HepG2 (cell line): ENCODE measurements at regions not wholly inside any gene's neighbourhood (a gene's known extent, or its start where the extent isn't known, plus 50 kb on each side); places are given as distances from the start of the nearest gene placed in this dataset.

Source experiments
- ATAC-seq: fragments of 200-7000 bp; cut with Tn5 transposase; 3 replicates; pipeline ENCODE4 v1.9.1; 2020; ENCODE audit warnings: mild to moderate bottlenecking, moderate library complexity
- BruUV-seq: library from RNA; stranded (reverse); fragments of 400-500 nt; replicated peaks from 2 replicates; lab custom pipeline; 2021; lab: Mats Ljungman, UMichigan
- CTCF ChIA-PET: fragments of 300-600 bp; formaldehyde crosslinking; extraction: SDS; loops from one replicate; lab custom pipeline; 2021; ENCODE audit warnings: low total read pairs, inconsistent platforms, low intra/inter-chr PET ratio; lab: Yijun Ruan, JAX
- POLR2A ChIA-PET: fragments of 350-600 bp; sonication (Branson Sonifier 250); formaldehyde crosslinking; loops from one replicate; lab custom pipeline; 2020; ENCODE audit warnings: antibody characterized with exemption, inconsistent platforms; lab: Yijun Ruan, JAX
- DNase-seq: peaks from one replicate; pipeline ENCODE4 v3.0.0-alpha.2; 2015; ENCODE audit warnings: low spot score
- FAIRE-seq: peaks from 3 replicates; lab custom pipeline; 2011; peaks lifted over from hg19 to GRCh38; lab: Jason Lieb, UNC
- H2AFZ ChIP-seq: one replicate; pipeline ENCODE4 v1.6.1; 2011; ENCODE audit warnings: low read length, inconsistent platforms
- H3K27ac ChIP-seq: fragments of 300-600 bp; 3 replicates; pipeline ENCODE4 v1.8.0; 2011; ENCODE audit warnings: mixed run types, mild to moderate bottlenecking, mixed read lengths, low read length, inconsistent platforms; ENCODE audit not compliant: insufficient read depth; ENCODE audit errors: extremely low read length
- H3K27me3 ChIP-seq, 2 experiments: fragments of 200-600 bp in 1 of 2; 2 replicates in 1 of 2; 3 replicates in 1 of 2; pipeline versions ENCODE4 v1.6.0 to v1.8.0; 2011; ENCODE audit warnings: low read length in 2 of 2, mild to moderate bottlenecking in 2 of 2, moderate library complexity in 2 of 2, inconsistent platforms in 1 of 2; ENCODE audit not compliant: insufficient read depth in 2 of 2, control insufficient read depth in 1 of 2
- H3K36me3 ChIP-seq, 2 experiments: fragments of 200-600 bp in 1 of 2; replicated peaks in 1 of 2; 2 replicates in 1 of 2; 3 replicates in 1 of 2; pipeline versions ENCODE4 v1.5.1 to v1.8.0; 2011; ENCODE audit warnings: low read length in 2 of 2, inconsistent platforms in 1 of 2; ENCODE audit not compliant: insufficient read depth in 2 of 2, control insufficient read depth in 1 of 2
- H3K4me1 ChIP-seq: 2 replicates; pipeline ENCODE4 v1.5.1; 2012; ENCODE audit warnings: low read length, inconsistent platforms; ENCODE audit not compliant: insufficient read depth
- H3K4me2 ChIP-seq: 2 replicates; pipeline ENCODE4 v1.6.0; 2011; ENCODE audit warnings: low read depth, low read length, inconsistent platforms
- H3K4me3 ChIP-seq, 3 experiments: fragments of 200-600 bp in 1 of 3; sonication (generic), shearing (Covaris generic) in 1 of 3; replicated peaks in 1 of 3; 2 replicates each; pipeline ENCODE4 v1.5.1; 2011 to 2016; ENCODE audit warnings: low read length in 3 of 3, inconsistent platforms in 2 of 3, low read depth in 2 of 3, mild to moderate bottlenecking in 2 of 3, control low read depth in 1 of 3, mixed read lengths in 1 of 3; ENCODE audit not compliant: insufficient read depth in 1 of 3
- H3K79me2 ChIP-seq: one replicate; pipeline ENCODE4 v1.6.1; 2011; ENCODE audit warnings: low read length, inconsistent platforms; ENCODE audit not compliant: insufficient read depth
- H3K9ac ChIP-seq: 2 replicates; pipeline ENCODE4 v1.6.0; 2011; ENCODE audit warnings: mild to moderate bottlenecking, low read depth, low read length, inconsistent platforms; ENCODE audit not compliant: insufficient read depth
- H3K9me3 ChIP-seq: 2 replicates; pipeline ENCODE4 v1.5.1; 2012; ENCODE audit warnings: mild to moderate bottlenecking, low read length
- H4K20me1 ChIP-seq: 2 replicates; pipeline ENCODE4 v1.6.0; 2011; ENCODE audit warnings: inconsistent platforms, mild to moderate bottlenecking, low read length, moderate library complexity; ENCODE audit not compliant: insufficient read depth
- ARHGAP35 ChIP-seq: sonication (generic); formaldehyde crosslinking; IDR thresholded peaks from 2 replicates; pipeline ENCODE4 v1.9.0; 2022; ENCODE audit warnings: mild to moderate bottlenecking, inconsistent platforms, moderate library complexity, missing genetic modification reagents, borderline replicate concordance
- HNRNPH1 ChIP-seq: fragments of 200-400 bp; formaldehyde crosslinking; optimal IDR thresholded peaks from 2 replicates; pipeline ENCODE3; 2017; ENCODE audit warnings: mild to moderate bottlenecking, low read depth, low read length
- SNAPC2 ChIP-seq: sonication (generic); formaldehyde crosslinking; IDR thresholded peaks from 2 replicates; pipeline ENCODE4 v1.8.1; 2022; ENCODE audit warnings: mild to moderate bottlenecking, missing genetic modification reagents
- ZFYVE20 ChIP-seq: sonication (generic); formaldehyde crosslinking; IDR thresholded peaks from 2 replicates; pipeline ENCODE4 v1.8.0; 2023; ENCODE audit warnings: low read depth, mild to moderate bottlenecking, moderate library complexity, missing genetic modification reagents, borderline replicate concordance
- ZNF570 ChIP-seq: sonication (generic); formaldehyde crosslinking; IDR thresholded peaks from 2 replicates; pipeline ENCODE4 v1.4.0; 2020; ENCODE audit warnings: mild to moderate bottlenecking, missing genetic modification reagents, borderline replicate concordance
- WGBS: methylation state at CpG from one replicate; pipeline ENCODE4 v1.1.6; 2017; ENCODE audit warnings: low lambda C conversion rate; 5-methylcytosine and 5-hydroxymethylcytosine counted together
- in situ Hi-C: cut with HindIII; loops from 2 replicates; pipeline ENCODE4 v1.10.0; 2017; ENCODE audit warnings: low pct_unique_long_range_greater_than_20kb; ENCODE audit not compliant: extremely low pct_ligation_motif_present
- intact Hi-C: fragments of 100-400 bp; cut with micrococcal nuclease; formaldehyde crosslinking; loops from one replicate; pipeline ENCODE4 v1.10.0; 2022; ENCODE audit not compliant: unreplicated experiment
- TF ChIP-seq, protein P1 (sequence below): sonication (generic); formaldehyde crosslinking; IDR thresholded peaks from 2 replicates; pipeline ENCODE4 v1.5.0; 2020; ENCODE audit warnings: mild to moderate bottlenecking, missing genetic modification reagents, borderline replicate concordance
- TF ChIP-seq, protein P2 (sequence below): IDR thresholded peaks from 2 replicates; pipeline ENCODE4 v1.6.1; 2016; ENCODE audit warnings: low read depth, borderline replicate concordance
- TF ChIP-seq, protein P3 (sequence below): IDR thresholded peaks from 2 replicates; pipeline ENCODE4 v1.6.1; 2016; ENCODE audit warnings: missing biosample characterization, missing genetic modification reagents, low read depth
- TF ChIP-seq, protein P4 (sequence below): sonication (generic); formaldehyde crosslinking; IDR thresholded peaks from 2 replicates; pipeline ENCODE4 v1.4.0; 2020; ENCODE audit warnings: missing genetic modification reagents, borderline replicate concordance

DNA sequence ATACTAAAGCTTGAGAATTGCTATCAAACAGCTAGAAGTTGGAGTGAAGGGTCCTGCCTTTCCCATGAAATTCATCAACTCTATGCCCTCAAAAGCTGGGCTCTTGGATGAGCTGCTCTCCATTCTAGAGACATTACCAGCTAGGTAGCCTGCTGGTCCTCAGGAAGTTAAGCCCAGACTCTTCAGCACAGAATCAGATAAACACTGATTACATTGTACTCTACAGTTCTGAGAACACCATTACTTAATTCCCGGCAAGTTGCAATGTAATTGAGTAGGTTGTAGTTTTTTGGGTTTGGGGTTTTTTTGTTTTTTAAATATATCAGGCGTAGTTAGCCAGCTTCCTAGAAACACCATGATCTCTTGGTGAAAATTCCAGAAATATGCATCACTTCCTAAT, 84.1 kb upstream of the PIK3CG start (continued):
- TF ChIP-seq, protein P1, sequence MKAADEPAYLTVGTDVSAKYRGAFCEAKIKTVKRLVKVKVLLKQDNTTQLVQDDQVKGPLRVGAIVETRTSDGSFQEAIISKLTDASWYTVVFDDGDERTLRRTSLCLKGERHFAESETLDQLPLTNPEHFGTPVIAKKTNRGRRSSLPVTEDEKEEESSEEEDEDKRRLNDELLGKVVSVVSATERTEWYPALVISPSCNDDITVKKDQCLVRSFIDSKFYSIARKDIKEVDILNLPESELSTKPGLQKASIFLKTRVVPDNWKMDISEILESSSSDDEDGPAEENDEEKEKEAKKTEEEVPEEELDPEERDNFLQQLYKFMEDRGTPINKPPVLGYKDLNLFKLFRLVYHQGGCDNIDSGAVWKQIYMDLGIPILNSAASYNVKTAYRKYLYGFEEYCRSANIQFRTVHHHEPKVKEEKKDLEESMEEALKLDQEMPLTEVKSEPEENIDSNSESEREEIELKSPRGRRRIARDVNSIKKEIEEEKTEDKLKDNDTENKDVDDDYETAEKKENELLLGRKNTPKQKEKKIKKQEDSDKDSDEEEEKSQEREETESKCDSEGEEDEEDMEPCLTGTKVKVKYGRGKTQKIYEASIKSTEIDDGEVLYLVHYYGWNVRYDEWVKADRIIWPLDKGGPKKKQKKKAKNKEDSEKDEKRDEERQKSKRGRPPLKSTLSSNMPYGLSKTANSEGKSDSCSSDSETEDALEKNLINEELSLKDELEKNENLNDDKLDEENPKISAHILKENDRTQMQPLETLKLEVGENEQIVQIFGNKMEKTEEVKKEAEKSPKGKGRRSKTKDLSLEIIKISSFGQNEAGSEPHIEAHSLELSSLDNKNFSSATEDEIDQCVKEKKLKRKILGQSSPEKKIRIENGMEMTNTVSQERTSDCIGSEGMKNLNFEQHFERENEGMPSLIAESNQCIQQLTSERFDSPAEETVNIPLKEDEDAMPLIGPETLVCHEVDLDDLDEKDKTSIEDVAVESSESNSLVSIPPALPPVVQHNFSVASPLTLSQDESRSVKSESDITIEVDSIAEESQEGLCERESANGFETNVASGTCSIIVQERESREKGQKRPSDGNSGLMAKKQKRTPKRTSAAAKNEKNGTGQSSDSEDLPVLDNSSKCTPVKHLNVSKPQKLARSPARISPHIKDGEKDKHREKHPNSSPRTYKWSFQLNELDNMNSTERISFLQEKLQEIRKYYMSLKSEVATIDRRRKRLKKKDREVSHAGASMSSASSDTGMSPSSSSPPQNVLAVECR (CRISPR knock-in tag) = no peak
- TF ChIP-seq HNRNPH1 = no peak
- TF ChIP-seq ZNF570 (CRISPR knock-in tag) = no peak
- TF ChIP-seq ARHGAP35 (CRISPR knock-in tag) = no peak
- TF ChIP-seq, protein P2, sequence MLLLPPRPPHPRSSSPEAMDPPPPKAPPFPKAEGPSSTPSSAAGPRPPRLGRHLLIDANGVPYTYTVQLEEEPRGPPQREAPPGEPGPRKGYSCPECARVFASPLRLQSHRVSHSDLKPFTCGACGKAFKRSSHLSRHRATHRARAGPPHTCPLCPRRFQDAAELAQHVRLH (CRISPR knock-in tag) = no peak

DNA sequence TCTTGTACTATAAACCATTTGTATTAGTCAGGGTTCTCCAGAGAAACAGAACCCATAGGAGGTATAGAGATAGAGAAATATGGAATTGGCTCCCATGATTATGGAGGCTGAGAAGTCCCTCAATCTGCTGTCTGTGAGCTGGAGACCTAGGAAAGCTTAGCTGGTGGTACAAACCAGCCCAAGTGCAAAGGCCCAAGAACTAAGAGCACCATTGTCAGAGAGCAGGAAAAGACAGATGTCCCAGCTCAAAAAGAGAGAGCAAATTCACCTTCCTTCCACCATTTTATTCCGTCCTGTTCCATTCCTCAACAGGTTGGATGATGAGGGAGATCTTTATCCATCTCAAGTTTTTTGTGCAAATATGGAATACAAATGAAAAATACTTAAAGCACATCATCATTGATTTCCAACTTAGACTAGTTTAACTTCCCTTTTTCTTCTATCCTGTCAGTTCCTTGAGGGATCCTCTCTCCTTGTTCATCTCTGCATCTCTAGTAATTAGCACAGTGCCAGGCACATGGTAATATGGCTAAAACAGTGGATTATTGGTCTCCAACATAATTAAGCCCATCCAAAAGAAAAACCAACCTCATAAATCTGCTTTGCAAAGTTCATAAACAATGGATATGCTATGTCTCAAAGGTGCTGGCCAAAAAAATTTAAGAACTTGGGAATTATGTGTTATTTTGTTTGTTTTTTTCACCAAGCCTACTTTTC, 83.1 kb upstream of the PIK3CG start:
- no peaks in the 10 kb centered on the region for H3K79me2 ChIP-seq
- H3K9me3 ChIP-seq = no peaks in the 10 kb centered on the region
- no peak overlapping the region for H2AFZ ChIP-seq
- 0% methylated on average over 1 of the region's 1 CpG for WGBS
- ChIA-PET CTCF (no interaction called here), POLR2A (no interaction called here)
- H4K20me1 ChIP-seq = no peaks in the 10 kb centered on the region
- no peak for FAIRE-seq
- no peaks in the 10 kb centered on the region for H3K27me3 ChIP-seq
- no peak overlapping the region for H3K4me2 ChIP-seq
- no peak for DNase-seq
- no TSS peak for BruUV-seq
- no peaks in the 10 kb centered on the region for H3K4me1 ChIP-seq
- H3K9ac ChIP-seq = no peak overlapping the region
- no peak overlapping the region for H3K27ac ChIP-seq
- H3K36me3 ChIP-seq = no peaks in the 10 kb centered on the region
- ATAC-seq = no peak
- in situ Hi-C loops (no loop called here), intact Hi-C loops (no loop called here)
- H3K4me3 ChIP-seq = no peak overlapping the region
- TF ChIP-seq, protein P3, sequence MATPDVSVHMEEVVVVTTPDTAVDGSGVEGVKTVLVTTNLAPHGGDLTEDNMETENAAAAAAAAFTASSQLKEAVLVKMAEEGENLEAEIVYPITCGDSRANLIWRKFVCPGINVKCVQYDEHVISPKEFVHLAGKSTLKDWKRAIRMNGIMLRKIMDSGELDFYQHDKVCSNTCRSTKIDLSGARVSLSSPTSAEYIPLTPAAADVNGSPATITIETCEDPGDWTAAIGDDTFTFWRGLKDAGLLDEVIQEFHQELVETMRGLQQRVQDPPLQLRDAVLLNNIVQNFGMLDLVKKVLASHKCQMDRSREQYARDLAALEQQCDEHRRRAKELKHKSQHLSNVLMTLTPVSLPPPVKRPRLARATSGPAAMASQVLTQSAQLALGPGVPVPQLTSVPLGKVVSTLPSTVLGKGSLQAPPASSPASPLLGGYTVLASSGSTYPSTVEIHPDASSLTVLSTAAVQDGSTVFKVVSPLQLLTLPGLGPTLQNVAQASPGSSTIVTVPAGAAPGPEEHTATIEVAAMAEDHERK (CRISPR knock-in tag) = no peak
- no peak for TF ChIP-seq SNAPC2
- TF ChIP-seq, protein P4, sequence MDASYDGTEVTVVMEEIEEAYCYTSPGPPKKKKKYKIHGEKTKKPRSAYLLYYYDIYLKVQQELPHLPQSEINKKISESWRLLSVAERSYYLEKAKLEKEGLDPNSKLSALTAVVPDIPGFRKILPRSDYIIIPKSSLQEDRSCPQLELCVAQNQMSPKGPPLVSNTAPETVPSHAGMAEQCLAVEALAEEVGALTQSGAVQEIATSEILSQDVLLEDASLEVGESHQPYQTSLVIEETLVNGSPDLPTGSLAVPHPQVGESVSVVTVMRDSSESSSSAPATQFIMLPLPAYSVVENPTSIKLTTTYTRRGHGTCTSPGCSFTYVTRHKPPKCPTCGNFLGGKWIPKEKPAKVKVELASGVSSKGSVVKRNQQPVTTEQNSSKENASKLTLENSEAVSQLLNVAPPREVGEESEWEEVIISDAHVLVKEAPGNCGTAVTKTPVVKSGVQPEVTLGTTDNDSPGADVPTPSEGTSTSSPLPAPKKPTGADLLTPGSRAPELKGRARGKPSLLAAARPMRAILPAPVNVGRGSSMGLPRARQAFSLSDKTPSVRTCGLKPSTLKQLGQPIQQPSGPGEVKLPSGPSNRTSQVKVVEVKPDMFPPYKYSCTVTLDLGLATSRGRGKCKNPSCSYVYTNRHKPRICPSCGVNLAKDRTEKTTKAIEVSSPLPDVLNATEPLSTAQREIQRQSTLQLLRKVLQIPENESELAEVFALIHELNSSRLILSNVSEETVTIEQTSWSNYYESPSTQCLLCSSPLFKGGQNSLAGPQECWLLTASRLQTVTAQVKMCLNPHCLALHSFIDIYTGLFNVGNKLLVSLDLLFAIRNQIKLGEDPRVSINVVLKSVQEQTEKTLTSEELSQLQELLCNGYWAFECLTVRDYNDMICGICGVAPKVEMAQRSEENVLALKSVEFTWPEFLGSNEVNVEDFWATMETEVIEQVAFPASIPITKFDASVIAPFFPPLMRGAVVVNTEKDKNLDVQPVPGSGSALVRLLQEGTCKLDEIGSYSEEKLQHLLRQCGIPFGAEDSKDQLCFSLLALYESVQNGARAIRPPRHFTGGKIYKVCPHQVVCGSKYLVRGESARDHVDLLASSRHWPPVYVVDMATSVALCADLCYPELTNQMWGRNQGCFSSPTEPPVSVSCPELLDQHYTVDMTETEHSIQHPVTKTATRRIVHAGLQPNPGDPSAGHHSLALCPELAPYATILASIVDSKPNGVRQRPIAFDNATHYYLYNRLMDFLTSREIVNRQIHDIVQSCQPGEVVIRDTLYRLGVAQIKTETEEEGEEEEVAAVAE = no peak
- no peak for TF ChIP-seq ZFYVE20
